ENCODE measurements at regions not wholly inside any gene's neighbourhood (a gene's known extent, or its start where the extent isn't known, plus 50 kb on each side); places are given as distances from the start of the nearest gene placed in this dataset.

- H3K4me2 ChIP-seq: no peak overlapping the region
- no peak overlapping the region for H3K4me3 ChIP-seq
- no peaks in the 10 kb centered on the region for H3K79me2 ChIP-seq
- H2AFZ ChIP-seq: no peak overlapping the region
- no peaks in the 10 kb centered on the region for H3K27me3 ChIP-seq
- no peaks in the 10 kb centered on the region for H3K9me2 ChIP-seq (replicated peaks; ENCODE audit: insufficient read depth)
- 91% methylated on average over 3 of the region's 3 CpGs for WGBS (ENCODE audit: low lambda C conversion rate, missing lambda C conversion rate)
- H3K27ac ChIP-seq: no peak overlapping the region
- DNase-seq (ENCODE audit: low spot score): no peak
- H3K4me1 ChIP-seq (ENCODE audit: insufficient read depth): peaks cover 5% of the 10 kb centered on the region
- no peaks in the 10 kb centered on the region for H3K36me3 ChIP-seq (replicated peaks; ENCODE audit: insufficient read depth, low read depth)
- TF ChIP-seq EZH2 (IDR thresholded peaks at IDR 0.05; ENCODE audit: borderline replicate concordance) (no peak), EZH2phosphoT487 (IDR thresholded peaks at IDR 0.05; ENCODE audit: low read depth, severe bottlenecking, unreplicated experiment) (no peak), CTCF (IDR thresholded peaks at IDR 0.05; ENCODE audit: poor library complexity) (no peak)
- no peaks in the 10 kb centered on the region for H3K9me3 ChIP-seq (ENCODE audit: low read depth)
- no peaks in the 10 kb centered on the region for H4K20me1 ChIP-seq (ENCODE audit: insufficient read depth, poor library complexity, severe bottlenecking)
These were observed 354.8 kb downstream of the GALC start for GRCh38 chr14:87638196-87638595.

GRCh38 chr14:87635442-87635841 lies 357.5 kb downstream of the GALC start:
- no peak overlapping the region for H3K27ac ChIP-seq
- 63% methylated on average over 3 of the region's 3 CpGs for WGBS (ENCODE audit: low lambda C conversion rate, missing lambda C conversion rate)
- no peak overlapping the region for H2AFZ ChIP-seq
- DNase-seq (ENCODE audit: low spot score): no peak
- H3K9me2 ChIP-seq (replicated peaks; ENCODE audit: insufficient read depth): no peaks in the 10 kb centered on the region
- TF ChIP-seq EZH2 (IDR thresholded peaks at IDR 0.05; ENCODE audit: borderline replicate concordance): no peak
- H3K79me2 ChIP-seq: no peaks in the 10 kb centered on the region
- H3K9me3 ChIP-seq (ENCODE audit: low read depth): no peaks in the 10 kb centered on the region
- H3K36me3 ChIP-seq (replicated peaks; ENCODE audit: insufficient read depth, low read depth): no peaks in the 10 kb centered on the region
- H4K20me1 ChIP-seq (ENCODE audit: insufficient read depth, poor library complexity, severe bottlenecking): no peaks in the 10 kb centered on the region
- H3K4me1 ChIP-seq (ENCODE audit: insufficient read depth): no peaks in the 10 kb centered on the region
- H3K4me3 ChIP-seq: no peak overlapping the region
- H3K27me3 ChIP-seq: no peaks in the 10 kb centered on the region
- no peak overlapping the region for H3K4me2 ChIP-seq

GRCh38 chr14:87632796-87633195 lies 360.2 kb downstream of the GALC start:
- no peak overlapping the region for H3K4me2 ChIP-seq
- no peaks in the 10 kb centered on the region for H3K9me2 ChIP-seq (replicated peaks; ENCODE audit: insufficient read depth)
- no peak overlapping the region for H3K4me3 ChIP-seq
- no peaks in the 10 kb centered on the region for H3K79me2 ChIP-seq
- no peak overlapping the region for H2AFZ ChIP-seq
- no peak for TF ChIP-seq EZH2phosphoT487 (IDR thresholded peaks at IDR 0.05; ENCODE audit: low read depth, severe bottlenecking, unreplicated experiment)
- H3K36me3 ChIP-seq (replicated peaks; ENCODE audit: insufficient read depth, low read depth): no peaks in the 10 kb centered on the region
- H3K27me3 ChIP-seq: no peaks in the 10 kb centered on the region
- H3K4me1 ChIP-seq (ENCODE audit: insufficient read depth): no peaks in the 10 kb centered on the region
- WGBS (ENCODE audit: low lambda C conversion rate, missing lambda C conversion rate): 93% methylated on average over 4 of the region's 4 CpGs
- DNase-seq (ENCODE audit: low spot score): no peak
- no peaks in the 10 kb centered on the region for H3K9me3 ChIP-seq (ENCODE audit: low read depth)
- H4K20me1 ChIP-seq (ENCODE audit: insufficient read depth, poor library complexity, severe bottlenecking): no peaks in the 10 kb centered on the region
- H3K27ac ChIP-seq: no peak overlapping the region

GRCh38 chr14:87630846-87631245 lies 362.1 kb downstream of the GALC start:
- no peak overlapping the region for H2AFZ ChIP-seq
- no peak for TF ChIP-seq CTCF (IDR thresholded peaks at IDR 0.05; ENCODE audit: poor library complexity)
- TF ChIP-seq EZH2phosphoT487 (IDR thresholded peaks at IDR 0.05; ENCODE audit: low read depth, severe bottlenecking, unreplicated experiment): no peak
- TF ChIP-seq EZH2 (IDR thresholded peaks at IDR 0.05; ENCODE audit: borderline replicate concordance): no peak
- H3K27ac ChIP-seq: no peak overlapping the region
- H3K36me3 ChIP-seq (replicated peaks; ENCODE audit: insufficient read depth, low read depth): no peaks in the 10 kb centered on the region
- H3K9me3 ChIP-seq (ENCODE audit: low read depth): no peaks in the 10 kb centered on the region
- no peaks in the 10 kb centered on the region for H3K4me1 ChIP-seq (ENCODE audit: insufficient read depth)
- no peak for DNase-seq (ENCODE audit: low spot score)
- H3K79me2 ChIP-seq: no peaks in the 10 kb centered on the region
- no peak overlapping the region for H3K4me2 ChIP-seq
- no peaks in the 10 kb centered on the region for H3K9me2 ChIP-seq (replicated peaks; ENCODE audit: insufficient read depth)
- 48% methylated on average over 4 of the region's 4 CpGs for WGBS (ENCODE audit: low lambda C conversion rate, missing lambda C conversion rate)
- H3K4me3 ChIP-seq: no peak overlapping the region
- no peaks in the 10 kb centered on the region for H3K27me3 ChIP-seq
- H4K20me1 ChIP-seq (ENCODE audit: insufficient read depth, poor library complexity, severe bottlenecking): no peaks in the 10 kb centered on the region

Measured in hepatocyte (in vitro differentiated cells).